BLaER1 treated with 17β-estradiol and CSF1 and Interleukin-3, amounts not matched to agents 10 nM and 100 nM (cell line): ENCODE measurements at regions not wholly inside any gene's neighbourhood (a gene's known extent, or its start where the extent isn't known, plus 50 kb on each side); places are given as distances from the start of the nearest gene placed in this dataset.

Experiments used
- H3K27ac ChIP-seq, 11 experiments: shearing (Covaris generic); formaldehyde crosslinking; 2 replicates each; pipeline ENCODE4 v1.8.1; 2022
- H3K27me3 ChIP-seq, 11 experiments: shearing (Covaris generic); formaldehyde crosslinking; 2 replicates each; pipeline ENCODE4 v1.8.1; 2022
- H3K36me3 ChIP-seq, 11 experiments: shearing (Covaris generic); formaldehyde crosslinking; 2 replicates each; pipeline ENCODE4 v1.8.1; 2022
- H3K4me1 ChIP-seq, 10 experiments: shearing (Covaris generic); formaldehyde crosslinking; 2 replicates each; pipeline ENCODE4 v1.8.1; 2022
- H3K4me2 ChIP-seq, 11 experiments: shearing (Covaris generic); formaldehyde crosslinking; 2 replicates each; pipeline ENCODE4 v1.8.1; 2022
- H3K4me3 ChIP-seq, 10 experiments: shearing (Covaris generic); formaldehyde crosslinking; 2 replicates each; pipeline ENCODE4 v1.8.1; 2022
- H3K9ac ChIP-seq, 11 experiments: shearing (Covaris generic); formaldehyde crosslinking; 2 replicates each; pipeline ENCODE4 v1.8.1; 2022
- H3K9me3 ChIP-seq, 11 experiments: shearing (Covaris generic); formaldehyde crosslinking; replicated peaks in 1 of 11; 2 replicates each; pipeline ENCODE4 v1.8.1; 2022
- H4K20me1 ChIP-seq, 11 experiments: shearing (Covaris generic); formaldehyde crosslinking; 2 replicates each; pipeline ENCODE4 v1.8.1; 2022
- Cebpa-rat ChIP-seq, 11 experiments: shearing (Covaris generic); IDR thresholded peaks; 2 replicates each; pipeline ENCODE4 v1.8.1; 2022

- peaks cover 16 to 33% (median 31%) of the 10 kb centered on the region in 10 experiments for H3K4me1 ChIP-seq
- no peaks in the 10 kb centered on the region for H4K20me1 ChIP-seq
- no peak overlapping the region for H3K9ac ChIP-seq
- TF ChIP-seq Cebpa-rat (IDR thresholded peaks at IDR 0.05), result 0 out of 22 replicates have a peak, but pooled peaks of 1 of the 11 experiments have one; percentile 18
- H3K27me3 ChIP-seq, result no peaks in the 10 kb centered on the region
- H3K4me2 ChIP-seq, result no peak overlapping the region
- no peak overlapping the region for H3K4me3 ChIP-seq
- no peaks in the 10 kb centered on the region for H3K36me3 ChIP-seq
- no peak overlapping the region for H3K27ac ChIP-seq
- peaks cover 3 to 21% (median 14%) of the 10 kb centered on the region in 11 experiments; a peak in 16 of 22 replicates for H3K9me3 ChIP-seq
Measured at GRCh38 chr19:32197896-32198882, 147.2 kb upstream of the ZNF507 start.

- no peaks in the 10 kb centered on the region for H3K36me3 ChIP-seq
- H3K4me3 ChIP-seq, result no peak overlapping the region
- no peak for TF ChIP-seq Cebpa-rat (IDR thresholded peaks at IDR 0.05)
- peak overlapping the region in 10 of 11 experiments; percentile 5 to 89 (median 86); a peak in 16 of 22 replicates for H3K4me2 ChIP-seq
- no peaks in the 10 kb centered on the region for H4K20me1 ChIP-seq
- peaks cover 16 to 33% (median 31%) of the 10 kb centered on the region in 10 experiments for H3K4me1 ChIP-seq
- no peak overlapping the region for H3K9ac ChIP-seq
- H3K27me3 ChIP-seq, result no peaks in the 10 kb centered on the region
- H3K27ac ChIP-seq, result no peak overlapping the region; a peak in 1 of 22 replicates
- peaks cover 0 to 7% (median 3%) of the 10 kb centered on the region in 11 experiments; a peak in 14 of 22 replicates for H3K9me3 ChIP-seq
Measured at GRCh38 chr19:32199501-32200040, 145.8 kb upstream of the ZNF507 start.

- peak overlapping the region in 1 of 11 experiments; percentile 12; a peak in 1 of 22 replicates for H3K9ac ChIP-seq
- H3K4me1 ChIP-seq, result peaks cover 16 to 33% (median 31%) of the 10 kb centered on the region in 10 experiments
- peak overlapping the region in 5 of 11 experiments; percentile 23 to 87 (median 29); a peak in 5 of 22 replicates for H3K27ac ChIP-seq
- no peak for TF ChIP-seq Cebpa-rat (IDR thresholded peaks at IDR 0.05)
- H3K9me3 ChIP-seq, result no peaks in the 10 kb centered on the region; a peak in 1 of 22 replicates
- no peaks in the 10 kb centered on the region for H3K27me3 ChIP-seq
- H3K4me3 ChIP-seq, result no peak overlapping the region
- H3K4me2 ChIP-seq, result peak overlapping the region; percentile 35 to 89 (median 85); a peak in 21 of 22 replicates
- H3K36me3 ChIP-seq, result no peaks in the 10 kb centered on the region
- no peaks in the 10 kb centered on the region for H4K20me1 ChIP-seq
Measured at GRCh38 chr19:32200312-32201038, 144.9 kb upstream of the ZNF507 start.

- Histone ChIP-seq H3K9me3 (no peaks in the 10 kb centered on the region; a peak in 1 of 22 replicates), H3K27me3 (no peaks in the 10 kb centered on the region)
Measured at GRCh38 chr19:32201211-32201610, 144.2 kb upstream of the ZNF507 start.

GRCh38 chr19:32201636-32202051 is 143.8 kb upstream of the ZNF507 start:
- H3K27ac ChIP-seq, result peak overlapping the region in 9 of 11 experiments; percentile 54 to 87 (median 79); a peak in 18 of 22 replicates
- H3K4me1 ChIP-seq, result peaks cover 16 to 33% (median 31%) of the 10 kb centered on the region in 10 experiments
- H3K4me2 ChIP-seq, result peak overlapping the region; percentile 68 to 89 (median 85)
- peak overlapping the region in 9 of 11 experiments; percentile 23 to 73 (median 60); a peak in 16 of 22 replicates for H3K9ac ChIP-seq
- 0 out of 20 replicates have a peak overlapping the region, but pooled peaks of 3 of the 10 experiments have one; percentile 5 to 27 (median 10) for H3K4me3 ChIP-seq
- H3K27me3 ChIP-seq, result no peaks in the 10 kb centered on the region
- no peaks in the 10 kb centered on the region; a peak in 1 of 22 replicates for H3K9me3 ChIP-seq
- no peak for TF ChIP-seq Cebpa-rat (IDR thresholded peaks at IDR 0.05)
- H4K20me1 ChIP-seq, result no peaks in the 10 kb centered on the region
- H3K36me3 ChIP-seq, result no peaks in the 10 kb centered on the region

More at GRCh38 chr19:32201211-32201610, 144.2 kb upstream of the ZNF507 start:
- Histone ChIP-seq H4K20me1 (no peaks in the 10 kb centered on the region), H3K27ac (peak overlapping the region in 7 of 11 experiments; percentile 75 to 87 (median 79); a peak in 7 of 22 replicates), H3K9ac (peak overlapping the region in 4 of 11 experiments; percentile 12 to 73 (median 48); a peak in 4 of 22 replicates), H3K4me3 (no peak overlapping the region), H3K4me2 (peak overlapping the region; percentile 68 to 89 (median 85)), H3K36me3 (no peaks in the 10 kb centered on the region), H3K4me1 (peaks cover 16 to 33% (median 31%) of the 10 kb centered on the region in 10 experiments)
- no peak for TF ChIP-seq Cebpa-rat (IDR thresholded peaks at IDR 0.05)

GRCh38 chr19:32202244-32202643 is 143.2 kb upstream of the ZNF507 start:
- Histone ChIP-seq H3K4me1 (peaks cover 16 to 34% (median 32%) of the 10 kb centered on the region in 10 experiments), H3K4me3 (0 out of 20 replicates have a peak overlapping the region, but pooled peaks of 3 of the 10 experiments have one; percentile 5 to 27 (median 10)), H3K27me3 (no peaks in the 10 kb centered on the region), H3K36me3 (no peaks in the 10 kb centered on the region), H3K9me3 (no peaks in the 10 kb centered on the region; a peak in 1 of 22 replicates), H3K4me2 (peak overlapping the region; percentile 68 to 89 (median 85)), H4K20me1 (no peaks in the 10 kb centered on the region), H3K9ac (peak overlapping the region in 8 of 11 experiments; percentile 45 to 73 (median 60); a peak in 15 of 22 replicates), H3K27ac (peak overlapping the region in 9 of 11 experiments; percentile 54 to 87 (median 79); a peak in 18 of 22 replicates)
- TF ChIP-seq Cebpa-rat (IDR thresholded peaks at IDR 0.05), result no peak

GRCh38 chr19:32203161-32203560 is 142.2 kb upstream of the ZNF507 start:
- TF ChIP-seq Cebpa-rat (IDR thresholded peaks at IDR 0.05), result no peak
- peaks cover 0 to 6% (median 0%) of the 10 kb centered on the region in 11 experiments; a peak in 2 of 22 replicates for H3K9me3 ChIP-seq
- H4K20me1 ChIP-seq, result no peaks in the 10 kb centered on the region
- no peak overlapping the region for H3K27ac ChIP-seq
- no peak overlapping the region; a peak in 1 of 22 replicates for H3K4me2 ChIP-seq
- no peaks in the 10 kb centered on the region for H3K27me3 ChIP-seq
- no peaks in the 10 kb centered on the region for H3K36me3 ChIP-seq
- peaks cover 25 to 41% (median 37%) of the 10 kb centered on the region in 10 experiments for H3K4me1 ChIP-seq
- no peak overlapping the region for H3K4me3 ChIP-seq
- H3K9ac ChIP-seq, result no peak overlapping the region

GRCh38 chr19:32206065-32206464 is 139.3 kb upstream of the ZNF507 start:
- H3K9ac ChIP-seq, result no peak overlapping the region
- H3K27ac ChIP-seq, result no peak overlapping the region
- no peak overlapping the region for H3K4me3 ChIP-seq
- H3K9me3 ChIP-seq, result peaks cover 10 to 20% (median 14%) of the 10 kb centered on the region in 11 experiments
- peaks cover 13 to 26% (median 22%) of the 10 kb centered on the region in 10 experiments for H3K4me1 ChIP-seq
- H3K36me3 ChIP-seq, result no peaks in the 10 kb centered on the region
- no peaks in the 10 kb centered on the region for H3K27me3 ChIP-seq
- no peak overlapping the region for H3K4me2 ChIP-seq
- TF ChIP-seq Cebpa-rat (IDR thresholded peaks at IDR 0.05), result no peak
- H4K20me1 ChIP-seq, result no peaks in the 10 kb centered on the region
